Testis (tissue), 2 donors: ENCODE measurements at regions not wholly inside any gene's neighbourhood (a gene's known extent, or its start where the extent isn't known, plus 50 kb on each side); places are given as distances from the start of the nearest gene placed in this dataset.

ENCODE experiments used
- POLR2A ChIP-seq: fragments of 450-650 bp; IDR thresholded peaks from one replicate; pipeline ENCODE4 v1.6.1; 2017; ENCODE audit warnings: antibody characterized with exemption, mild to moderate bottlenecking, moderate library complexity
- TF ChIP-seq, protein P1 (sequence below), 3 experiments: fragments of 450-650 bp in 2 of 3; fragments of 200-600 bp in 1 of 3; sonication (generic) in 1 of 3; IDR thresholded peaks; one replicate each; pipeline ENCODE4 v1.5.1; 2016 to 2019; ENCODE audit warnings: antibody characterized with exemption in 3 of 3, mild to moderate bottlenecking in 2 of 3, moderate library complexity in 1 of 3

DNA sequence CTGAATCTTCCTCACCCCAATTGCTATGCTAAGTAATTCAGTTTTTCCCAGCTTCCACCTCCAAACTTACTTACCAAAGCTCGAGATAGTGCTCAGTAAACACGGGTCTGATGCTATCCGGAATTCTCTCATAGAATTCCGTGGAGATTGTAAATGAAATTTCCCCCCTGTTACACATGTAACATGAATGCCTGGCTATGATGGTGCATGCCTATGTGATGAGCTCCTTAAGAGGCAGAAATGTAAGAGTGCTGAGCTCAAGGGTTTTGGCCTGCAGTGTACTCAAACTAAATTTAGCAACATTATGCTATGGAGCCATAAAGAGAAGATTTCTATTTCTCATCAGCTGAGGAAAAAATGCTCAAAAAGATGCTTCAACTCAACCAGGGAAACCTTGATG is 133.4 kb upstream of the FUT9 start:
- TF ChIP-seq, protein P1, sequence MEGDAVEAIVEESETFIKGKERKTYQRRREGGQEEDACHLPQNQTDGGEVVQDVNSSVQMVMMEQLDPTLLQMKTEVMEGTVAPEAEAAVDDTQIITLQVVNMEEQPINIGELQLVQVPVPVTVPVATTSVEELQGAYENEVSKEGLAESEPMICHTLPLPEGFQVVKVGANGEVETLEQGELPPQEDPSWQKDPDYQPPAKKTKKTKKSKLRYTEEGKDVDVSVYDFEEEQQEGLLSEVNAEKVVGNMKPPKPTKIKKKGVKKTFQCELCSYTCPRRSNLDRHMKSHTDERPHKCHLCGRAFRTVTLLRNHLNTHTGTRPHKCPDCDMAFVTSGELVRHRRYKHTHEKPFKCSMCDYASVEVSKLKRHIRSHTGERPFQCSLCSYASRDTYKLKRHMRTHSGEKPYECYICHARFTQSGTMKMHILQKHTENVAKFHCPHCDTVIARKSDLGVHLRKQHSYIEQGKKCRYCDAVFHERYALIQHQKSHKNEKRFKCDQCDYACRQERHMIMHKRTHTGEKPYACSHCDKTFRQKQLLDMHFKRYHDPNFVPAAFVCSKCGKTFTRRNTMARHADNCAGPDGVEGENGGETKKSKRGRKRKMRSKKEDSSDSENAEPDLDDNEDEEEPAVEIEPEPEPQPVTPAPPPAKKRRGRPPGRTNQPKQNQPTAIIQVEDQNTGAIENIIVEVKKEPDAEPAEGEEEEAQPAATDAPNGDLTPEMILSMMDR (IDR thresholded peaks at IDR 0.05): no peak
- no peak for TF ChIP-seq POLR2A
